ENCODE measurements at regions not wholly inside any gene's neighbourhood (a gene's known extent, or its start where the extent isn't known, plus 50 kb on each side); places are given as distances from the start of the nearest gene placed in this dataset.

- TF ChIP-seq CTCF (conservative IDR thresholded peaks at IDR 0.05 in 1 of 2, IDR thresholded peaks at IDR 0.05 in 1 of 2; ENCODE audit: extremely low read depth in 1 of 2, insufficient read depth in 1 of 2, low read depth in 1 of 2, low read length in 2 of 2): no peak
- TF ChIP-seq EZH2 (IDR thresholded peaks at IDR 0.05; ENCODE audit: borderline replicate concordance, low read length): no peak
These were observed 650.7 kb downstream of the INHBA start for GRCh38 chr7:41052201-41052600.
